Stimulated activated CD8-positive, alpha-beta memory T cell treated with anti-CD3 and anti-CD28 coated beads, Interleukin-2, amount 100 ng/mL, for 48 hours (primary cell): ENCODE measurements at regions not wholly inside any gene's neighbourhood (a gene's known extent, or its start where the extent isn't known, plus 50 kb on each side); places are given as distances from the start of the nearest gene placed in this dataset.

ENCODE experiments used
- DNase-seq, 2 donors: peaks; one replicate each; pipeline ENCODE4 v3.0.0-alpha.2; 2020; ENCODE audit warnings: low read depth in 2 of 2

GRCh38 chr12:63319936-63320633, 169.1 kb upstream of the AVPR1A start:
- no peak for DNase-seq

- no peak for DNase-seq
Observed at GRCh38 chr12:63319386-63319785, 168.4 kb upstream of the AVPR1A start.

GRCh38 chr12:63318933-63319332, 167.9 kb upstream of the AVPR1A start:
- DNase-seq = no peak

GRCh38 chr12:63318313-63318712, 167.3 kb upstream of the AVPR1A start:
- DNase-seq = no peak

- no peak for DNase-seq
Observed at GRCh38 chr12:63317880-63318279, 166.9 kb upstream of the AVPR1A start.

GRCh38 chr12:63317286-63317846, 166.4 kb upstream of the AVPR1A start:
- DNase-seq = no peak

- no peak for DNase-seq
Observed at GRCh38 chr12:63313139-63313538, 162.1 kb upstream of the AVPR1A start.

- no peak for DNase-seq
Observed at GRCh38 chr12:63308671-63309070, 157.7 kb upstream of the AVPR1A start.

GRCh38 chr12:63307849-63308248, 156.8 kb upstream of the AVPR1A start:
- DNase-seq = no peak

GRCh38 chr12:63305901-63306875, 155.2 kb upstream of the AVPR1A start:
- DNase-seq = no peak

GRCh38 chr12:63304887-63305316, 153.9 kb upstream of the AVPR1A start:
- DNase-seq = no peak

GRCh38 chr12:63302941-63303536, 152.0 kb upstream of the AVPR1A start:
- DNase-seq = no peak

GRCh38 chr12:63302269-63302940, 151.4 kb upstream of the AVPR1A start:
- DNase-seq = no peak

- no peak for DNase-seq
Observed at GRCh38 chr12:63301311-63301710, 150.3 kb upstream of the AVPR1A start.

GRCh38 chr12:63298386-63298930, 147.5 kb upstream of the AVPR1A start:
- DNase-seq = no peak

- no peak for DNase-seq
Observed at GRCh38 chr12:63294327-63294632, 143.3 kb upstream of the AVPR1A start.

GRCh38 chr12:63292471-63293221, 141.6 kb upstream of the AVPR1A start:
- DNase-seq = no peak

- peak in 1 of 2 donors; percentile 0 for DNase-seq
Observed at GRCh38 chr12:63276537-63277365, 125.8 kb upstream of the AVPR1A start.

- DNase-seq = no peak
Observed at GRCh38 chr12:63266988-63267387, 116.0 kb upstream of the AVPR1A start.

GRCh38 chr12:63264629-63265028, 113.6 kb upstream of the AVPR1A start:
- DNase-seq = no peak
